ENCODE measurements at regions not wholly inside any gene's neighbourhood (a gene's known extent, or its start where the extent isn't known, plus 50 kb on each side); places are given as distances from the start of the nearest gene placed in this dataset.

- H3K4me2 ChIP-seq (ENCODE audit: low read length) = no peak overlapping the region
- no peaks in the 10 kb centered on the region for H4K20me1 ChIP-seq (ENCODE audit: insufficient read depth, low read length)
- TF ChIP-seq CTCF (IDR thresholded peaks at IDR 0.05; ENCODE audit: low read depth, low read length) (no peak), EZH2phosphoT487 (IDR thresholded peaks at IDR 0.05; ENCODE audit: low read depth) (no peak)
- H2AFZ ChIP-seq (ENCODE audit: low read depth, low read length) = no peak overlapping the region
- H3K4me1 ChIP-seq (ENCODE audit: low read length) = no peaks in the 10 kb centered on the region
- no peak overlapping the region for H3K4me3 ChIP-seq (ENCODE audit: low read length)
- peaks cover 14% of the 10 kb centered on the region; the same call in 1 of the 2 replicates for H3K27me3 ChIP-seq (ENCODE audit: low read depth, low read length)
- H3K27ac ChIP-seq (ENCODE audit: low read length) = no peak overlapping the region
- H3K9ac ChIP-seq (ENCODE audit: low read length) = no peak overlapping the region
- no peaks in the 10 kb centered on the region for H3K79me2 ChIP-seq (ENCODE audit: low read length)
- no peaks in the 10 kb centered on the region for H3K9me3 ChIP-seq (ENCODE audit: insufficient read depth, low read length)
- no peaks in the 10 kb centered on the region for H3K36me3 ChIP-seq (replicated peaks; ENCODE audit: low read depth, low read length)
Measured at GRCh38 chr3:139234491-139234890, 109.3 kb upstream of the MRPS22 start.

GRCh38 chr3:139235192-139235591 lies 108.6 kb upstream of the MRPS22 start:
- H3K27me3 ChIP-seq (ENCODE audit: low read depth, low read length) = peaks cover 19% of the 10 kb centered on the region; the same call in 1 of the 2 replicates
- H3K4me3 ChIP-seq (ENCODE audit: low read length) = no peak overlapping the region
- no peaks in the 10 kb centered on the region for H3K79me2 ChIP-seq (ENCODE audit: low read length)
- no peak overlapping the region for H3K4me2 ChIP-seq (ENCODE audit: low read length)
- no peak overlapping the region for H2AFZ ChIP-seq (ENCODE audit: low read depth, low read length)
- no peak overlapping the region for H3K27ac ChIP-seq (ENCODE audit: low read length)
- no peak overlapping the region for H3K9ac ChIP-seq (ENCODE audit: low read length)
- H4K20me1 ChIP-seq (ENCODE audit: insufficient read depth, low read length) = no peaks in the 10 kb centered on the region
- no peaks in the 10 kb centered on the region for H3K36me3 ChIP-seq (replicated peaks; ENCODE audit: low read depth, low read length)
- no peaks in the 10 kb centered on the region for H3K4me1 ChIP-seq (ENCODE audit: low read length)
- H3K9me3 ChIP-seq (ENCODE audit: insufficient read depth, low read length) = no peaks in the 10 kb centered on the region
- TF ChIP-seq EZH2phosphoT487 (IDR thresholded peaks at IDR 0.05; ENCODE audit: low read depth) = no peak
- no peak for TF ChIP-seq CTCF (IDR thresholded peaks at IDR 0.05; ENCODE audit: low read depth, low read length)

GRCh38 chr3:139236336-139236735 lies 107.5 kb upstream of the MRPS22 start:
- no peak overlapping the region for H3K9ac ChIP-seq (ENCODE audit: low read length)

GRCh38 chr3:139238281-139239030 lies 105.4 kb upstream of the MRPS22 start:
- Histone ChIP-seq H3K9me3 (ENCODE audit: insufficient read depth, low read length) (no peaks in the 10 kb centered on the region), H3K27me3 (ENCODE audit: low read depth, low read length) (peaks cover 30% of the 10 kb centered on the region), H3K4me3 (ENCODE audit: low read length) (no peak overlapping the region), H3K27ac (ENCODE audit: low read length) (no peak overlapping the region), H4K20me1 (ENCODE audit: insufficient read depth, low read length) (no peaks in the 10 kb centered on the region), H3K36me3 (replicated peaks; ENCODE audit: low read depth, low read length) (no peaks in the 10 kb centered on the region), H2AFZ (ENCODE audit: low read depth, low read length) (no peak overlapping the region), H3K79me2 (ENCODE audit: low read length) (no peaks in the 10 kb centered on the region), H3K4me2 (ENCODE audit: low read length) (no peak overlapping the region), H3K4me1 (ENCODE audit: low read length) (no peaks in the 10 kb centered on the region), H3K9ac (ENCODE audit: low read length) (no peak overlapping the region)
- TF ChIP-seq CTCF (IDR thresholded peaks at IDR 0.05; ENCODE audit: low read depth, low read length) (no peak), EZH2phosphoT487 (IDR thresholded peaks at IDR 0.05; ENCODE audit: low read depth) (no peak)

More at GRCh38 chr3:139236336-139236735, 107.5 kb upstream of the MRPS22 start:
- Histone ChIP-seq H3K36me3 (replicated peaks; ENCODE audit: low read depth, low read length) (no peaks in the 10 kb centered on the region), H3K27me3 (ENCODE audit: low read depth, low read length) (peaks cover 23% of the 10 kb centered on the region), H3K9me3 (ENCODE audit: insufficient read depth, low read length) (no peaks in the 10 kb centered on the region), H4K20me1 (ENCODE audit: insufficient read depth, low read length) (no peaks in the 10 kb centered on the region), H3K4me3 (ENCODE audit: low read length) (no peak overlapping the region), H3K27ac (ENCODE audit: low read length) (no peak overlapping the region), H2AFZ (ENCODE audit: low read depth, low read length) (no peak overlapping the region), H3K4me1 (ENCODE audit: low read length) (no peaks in the 10 kb centered on the region), H3K4me2 (ENCODE audit: low read length) (no peak overlapping the region), H3K79me2 (ENCODE audit: low read length) (no peaks in the 10 kb centered on the region)
- TF ChIP-seq CTCF (IDR thresholded peaks at IDR 0.05; ENCODE audit: low read depth, low read length) = no peak
- TF ChIP-seq EZH2phosphoT487 (IDR thresholded peaks at IDR 0.05; ENCODE audit: low read depth) = no peak

Data from OCI-LY3 (cell line).